ENCODE measurements at regions not wholly inside any gene's neighbourhood (a gene's known extent, or its start where the extent isn't known, plus 50 kb on each side); places are given as distances from the start of the nearest gene placed in this dataset.

DNA sequence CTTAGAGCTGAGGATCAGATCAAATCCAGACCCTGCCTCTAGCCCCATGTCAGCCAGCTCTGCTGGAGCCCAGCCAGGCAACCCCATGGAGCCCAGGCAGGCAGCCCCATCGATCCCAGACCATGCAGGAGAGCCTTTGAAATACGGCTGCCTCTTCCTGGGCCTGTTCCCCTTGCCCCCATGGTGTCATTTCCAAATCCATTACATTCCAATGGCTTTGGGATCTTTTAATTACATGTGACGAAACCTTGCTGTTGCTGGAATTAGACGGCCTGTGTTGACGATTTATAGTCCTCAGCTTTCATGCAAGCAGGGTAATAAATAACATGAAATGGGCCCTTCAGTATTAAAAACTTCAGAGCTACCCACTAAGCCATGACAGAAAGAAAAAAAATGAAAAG, 75.8 kb upstream of the SLC14A2 start:
- WGBS, 2 experiments (ENCODE audit: extremely low coverage in 2 of 2, insufficient read length in 1 of 2) = 39% methylated on average over 3 of the region's 5 CpGs; no CpG with 5 or more reads in 1 of the 2 experiments
- no peak for DNase-seq
- no peak overlapping the region for H2BK120ac ChIP-seq (ENCODE audit: low read depth, low read length)
- no peak overlapping the region for H2AK5ac ChIP-seq (ENCODE audit: low read depth, low read length)
- no peak overlapping the region for H3K14ac ChIP-seq (replicated peaks; ENCODE audit: low read depth, low read length)
- H3K79me1 ChIP-seq (ENCODE audit: low read depth in 1 of 2, low read length in 2 of 2) = no peaks in the 10 kb centered on the region
- no peak overlapping the region for H2BK20ac ChIP-seq (ENCODE audit: low read depth, low read length)
- intact Hi-C loops (cut with micrococcal nuclease) = no loop called here
- POLR2A ChIA-PET (ENCODE audit: unreplicated experiment) = no interaction called here
- no peaks in the 10 kb centered on the region for H3K36me3 ChIP-seq (ENCODE audit: control insufficient read depth, insufficient read depth, low read length)
- TF ChIP-seq RAD21 (IDR thresholded peaks at IDR 0.05; ENCODE audit: low read length) = no peak
- TF ChIP-seq RFX5 (IDR thresholded peaks at IDR 0.05; ENCODE audit: low read depth, low read length) = no peak
- TF ChIP-seq SMC3 (IDR thresholded peaks at IDR 0.05; ENCODE audit: low read depth, low read length) = no peak
- TF ChIP-seq BHLHE40 (IDR thresholded peaks at IDR 0.05; ENCODE audit: low read depth, low read length) = no peak
- no peak for TF ChIP-seq CEBPB (IDR thresholded peaks at IDR 0.05; ENCODE audit: low read depth, low read length)
- TF ChIP-seq MAFK (IDR thresholded peaks at IDR 0.05; ENCODE audit: low read depth, low read length) = no peak
- TF ChIP-seq, protein P1, sequence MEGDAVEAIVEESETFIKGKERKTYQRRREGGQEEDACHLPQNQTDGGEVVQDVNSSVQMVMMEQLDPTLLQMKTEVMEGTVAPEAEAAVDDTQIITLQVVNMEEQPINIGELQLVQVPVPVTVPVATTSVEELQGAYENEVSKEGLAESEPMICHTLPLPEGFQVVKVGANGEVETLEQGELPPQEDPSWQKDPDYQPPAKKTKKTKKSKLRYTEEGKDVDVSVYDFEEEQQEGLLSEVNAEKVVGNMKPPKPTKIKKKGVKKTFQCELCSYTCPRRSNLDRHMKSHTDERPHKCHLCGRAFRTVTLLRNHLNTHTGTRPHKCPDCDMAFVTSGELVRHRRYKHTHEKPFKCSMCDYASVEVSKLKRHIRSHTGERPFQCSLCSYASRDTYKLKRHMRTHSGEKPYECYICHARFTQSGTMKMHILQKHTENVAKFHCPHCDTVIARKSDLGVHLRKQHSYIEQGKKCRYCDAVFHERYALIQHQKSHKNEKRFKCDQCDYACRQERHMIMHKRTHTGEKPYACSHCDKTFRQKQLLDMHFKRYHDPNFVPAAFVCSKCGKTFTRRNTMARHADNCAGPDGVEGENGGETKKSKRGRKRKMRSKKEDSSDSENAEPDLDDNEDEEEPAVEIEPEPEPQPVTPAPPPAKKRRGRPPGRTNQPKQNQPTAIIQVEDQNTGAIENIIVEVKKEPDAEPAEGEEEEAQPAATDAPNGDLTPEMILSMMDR (conservative IDR thresholded peaks at IDR 0.05; ENCODE audit: low read depth, low read length) = no peak
- H4K91ac ChIP-seq (ENCODE audit: insufficient read depth, low read depth, low read length) = no peak overlapping the region
- no peak overlapping the region for H3K4me3 ChIP-seq (ENCODE audit: insufficient read depth, low read depth, low read length)
- in situ Hi-C loops (cut with MboI; ENCODE audit: low sequenced_read_pairs) = no loop called here
- H3K23ac ChIP-seq (ENCODE audit: low read depth, low read length) = no peak overlapping the region
- no peak overlapping the region for H3K56ac ChIP-seq (ENCODE audit: extremely low read depth, insufficient read depth, low read length)
- no peaks in the 10 kb centered on the region for H3K4me1 ChIP-seq (ENCODE audit: control insufficient read depth, insufficient read depth, low read length)
- H3K4ac ChIP-seq (ENCODE audit: low read depth, low read length) = no peak overlapping the region
- H4K8ac ChIP-seq (ENCODE audit: low read depth in 2 of 2, low read length in 2 of 2) = no peak overlapping the region
- dilution Hi-C loops (cut with HindIII; ENCODE audit: low sequenced_read_pairs, unreplicated experiment) = no loop called here
- no peaks in the 10 kb centered on the region for H3K9me3 ChIP-seq (ENCODE audit: control insufficient read depth, insufficient read depth, low read length)
- H4K20me1 ChIP-seq (ENCODE audit: insufficient read depth, low read length) = no peaks in the 10 kb centered on the region
- BruUV-seq (replicated peaks) = no TSS peak
- H4K5ac ChIP-seq (ENCODE audit: low read depth, low read length) = no peak overlapping the region
- ATAC-seq (ENCODE audit: low read depth) = no peak
- no peak overlapping the region for H3K4me2 ChIP-seq (ENCODE audit: low read depth, low read length)
- H3K27me3 ChIP-seq (ENCODE audit: control insufficient read depth, insufficient read depth, low read length) = no peaks in the 10 kb centered on the region
- no peak overlapping the region for H3K18ac ChIP-seq (ENCODE audit: low read depth, low read length)
- H3K9ac ChIP-seq (ENCODE audit: low read depth, low read length) = no peak overlapping the region
- no peaks in the 10 kb centered on the region for H3K9me1 ChIP-seq (ENCODE audit: insufficient read depth, low read length)
- no peak overlapping the region for H2BK5ac ChIP-seq (ENCODE audit: low read depth, low read length, poor library complexity, severe bottlenecking)
- no peak overlapping the region for H3K27ac ChIP-seq (ENCODE audit: insufficient read depth, low read length)
- CTCF ChIA-PET = no interaction called here
- H2AFZ ChIP-seq (replicated peaks; ENCODE audit: low read length, poor library complexity) = no peak overlapping the region
- H2BK15ac ChIP-seq (ENCODE audit: low read depth, low read length) = no peak overlapping the region
- H2AK9ac ChIP-seq (replicated peaks; ENCODE audit: low read depth, low read length, poor library complexity) = no peak overlapping the region

All from IMR-90 (cell line).